Calu3 (cell line): ENCODE measurements at regions not wholly inside any gene's neighbourhood (a gene's known extent, or its start where the extent isn't known, plus 50 kb on each side); places are given as distances from the start of the nearest gene placed in this dataset.

Experiments
- BruUV-seq: library from RNA; stranded (reverse); fragments of 400-500 nt; replicated peaks from 2 replicates; lab custom pipeline; 2021; lab: Mats Ljungman, UMichigan
- CTCF ChIA-PET: fragments of 300-600 bp; sonication (Branson Sonifier 250); formaldehyde crosslinking; loops from one replicate; lab custom pipeline; 2022; ENCODE audit warnings: antibody characterized with exemption; lab: Charles Lee
- DNase-seq: peaks from one replicate; pipeline ENCODE4 v3.0.0; 2022
- H3K27ac Mint-ChIP-seq: one replicate; pipeline ENCODE4 v1.8.0; 2022; ENCODE audit warnings: mixed read lengths; ENCODE audit not compliant: unreplicated experiment
- H3K27me3 Mint-ChIP-seq: one replicate; pipeline ENCODE4 v1.8.0; 2022; ENCODE audit warnings: mixed read lengths; ENCODE audit not compliant: unreplicated experiment
- H3K36me3 Mint-ChIP-seq: one replicate; pipeline ENCODE4 v1.8.0; 2022; ENCODE audit warnings: mild to moderate bottlenecking, moderate library complexity, mixed read lengths; ENCODE audit not compliant: insufficient read depth, unreplicated experiment
- H3K4me1 Mint-ChIP-seq: one replicate; pipeline ENCODE4 v1.8.0; 2022; ENCODE audit warnings: mild to moderate bottlenecking, low read depth, mixed read lengths; ENCODE audit not compliant: unreplicated experiment
- H3K4me3 Mint-ChIP-seq: one replicate; pipeline ENCODE4 v1.8.0; 2022; ENCODE audit warnings: mild to moderate bottlenecking, low read depth, moderate library complexity, mixed read lengths; ENCODE audit not compliant: unreplicated experiment
- H3K9me3 Mint-ChIP-seq: one replicate; pipeline ENCODE4 v1.8.0; 2022; ENCODE audit warnings: low read depth, mixed read lengths; ENCODE audit not compliant: unreplicated experiment
- CTCF ChIP-seq: fragments of 200-600 bp; IDR thresholded peaks from one replicate; pipeline ENCODE4 v1.8.0; 2022; ENCODE audit warnings: antibody characterized with exemption; ENCODE audit not compliant: unreplicated experiment
- intact Hi-C: fragments of 100-400 bp; cut with micrococcal nuclease; formaldehyde crosslinking; loops from one replicate; pipeline ENCODE4 v1.10.0; 2022; ENCODE audit not compliant: unreplicated experiment

- intact Hi-C loops = no loop called here
- H3K4me3 Mint-ChIP-seq = no peak overlapping the region
- no peak for TF ChIP-seq CTCF
- CTCF ChIA-PET = no interaction called here
- no peaks in the 10 kb centered on the region for H3K9me3 Mint-ChIP-seq
- H3K36me3 Mint-ChIP-seq = no peaks in the 10 kb centered on the region
- no peak overlapping the region for H3K27ac Mint-ChIP-seq
- DNase-seq = no peak
- no peaks in the 10 kb centered on the region for H3K27me3 Mint-ChIP-seq
- H3K4me1 Mint-ChIP-seq = no peaks in the 10 kb centered on the region
- no TSS peak for BruUV-seq
Observed at GRCh38 chr5:93904917-93905316, 163.5 kb upstream of the POU5F2 start.

- no peaks in the 10 kb centered on the region for H3K36me3 Mint-ChIP-seq
- CTCF ChIA-PET = no interaction called here
- H3K27me3 Mint-ChIP-seq = no peaks in the 10 kb centered on the region
- DNase-seq = no peak
- no peak for TF ChIP-seq CTCF
- intact Hi-C loops = no loop called here
- H3K9me3 Mint-ChIP-seq = no peaks in the 10 kb centered on the region
- no peaks in the 10 kb centered on the region for H3K4me1 Mint-ChIP-seq
- no peak overlapping the region for H3K27ac Mint-ChIP-seq
- no TSS peak for BruUV-seq
- no peak overlapping the region for H3K4me3 Mint-ChIP-seq
Observed at GRCh38 chr5:93902288-93902687, 160.9 kb upstream of the POU5F2 start.

GRCh38 chr5:93899026-93899600 is 157.7 kb upstream of the POU5F2 start:
- no peaks in the 10 kb centered on the region for H3K36me3 Mint-ChIP-seq
- H3K27me3 Mint-ChIP-seq = no peaks in the 10 kb centered on the region
- no peak for DNase-seq
- no peaks in the 10 kb centered on the region for H3K9me3 Mint-ChIP-seq
- intact Hi-C loops = loop anchor here (10.0 kb wide), 1 partner anchor 284 kb away; no protein-coding TSS in a partner anchor
- H3K4me1 Mint-ChIP-seq = no peaks in the 10 kb centered on the region
- TF ChIP-seq CTCF = peak; percentile 50
- no peak overlapping the region for H3K27ac Mint-ChIP-seq
- no peak overlapping the region for H3K4me3 Mint-ChIP-seq
- CTCF ChIA-PET = interaction anchor here (1.0 to 1.2 kb wide), 3 partner anchors 98 to 283 kb away, joined by 3 to 6 read pairs (median 5); no protein-coding TSS in a partner anchor
- BruUV-seq = no TSS peak

GRCh38 chr5:93894601-93895354 is 153.4 kb upstream of the POU5F2 start:
- no peak for DNase-seq
- intact Hi-C loops = loop anchor here (10.0 kb wide), 1 partner anchor 280 kb away; no protein-coding TSS in a partner anchor
- H3K4me1 Mint-ChIP-seq = no peaks in the 10 kb centered on the region
- no peaks in the 10 kb centered on the region for H3K27me3 Mint-ChIP-seq
- no peaks in the 10 kb centered on the region for H3K36me3 Mint-ChIP-seq
- TF ChIP-seq CTCF = peak; percentile 54
- no TSS peak for BruUV-seq
- CTCF ChIA-PET = interaction anchor here (0.5 to 1.5 kb wide), 2 partner anchors 21 to 700 kb away, joined by 3 read pairs; no protein-coding TSS in a partner anchor
- no peaks in the 10 kb centered on the region for H3K9me3 Mint-ChIP-seq
- no peak overlapping the region for H3K27ac Mint-ChIP-seq
- no peak overlapping the region for H3K4me3 Mint-ChIP-seq
